DND-41 (cell line): ENCODE measurements at regions not wholly inside any gene's neighbourhood (a gene's known extent, or its start where the extent isn't known, plus 50 kb on each side); places are given as distances from the start of the nearest gene placed in this dataset.

ENCODE experiments used
- CTCF ChIP-seq: IDR thresholded peaks from 2 replicates; pipeline ENCODE4 v1.5.1; 2012; ENCODE audit warnings: borderline replicate concordance, low read length, moderate library complexity, mild to moderate bottlenecking; ENCODE audit not compliant: poor library complexity, severe bottlenecking; ENCODE audit errors: extremely low read depth
- EZH2 ChIP-seq: IDR thresholded peaks from 3 replicates; pipeline ENCODE4 v1.6.1; 2012; ENCODE audit warnings: borderline replicate concordance, low read depth, mild to moderate bottlenecking, moderate library complexity, low read length, inconsistent platforms; ENCODE audit not compliant: severe bottlenecking

GRCh38 chr2:35356332-35356731, 999.2 kb upstream of the CRIM1 start:
- TF ChIP-seq CTCF (no peak), EZH2 (no peak)
